ACC112 (cell line): ENCODE measurements at regions not wholly inside any gene's neighbourhood (a gene's known extent, or its start where the extent isn't known, plus 50 kb on each side); places are given as distances from the start of the nearest gene placed in this dataset.
"Not testable (repeated sequence)": the region's sequence is repeated elsewhere in the genome, so short reads cannot be mapped to it uniquely, and the experiment has no call there.

Experiments
- H2AFZ ChIP-seq: fragments of 200-600 bp; sonication (generic); one replicate; pipeline ENCODE4 v1.6.0; 2017; ENCODE audit warnings: antibody characterized with exemption, low read length; ENCODE audit not compliant: unreplicated experiment
- H3K27ac ChIP-seq: fragments of 200-600 bp; sonication (generic); 2 replicates; pipeline ENCODE4 v1.5.1; 2014; ENCODE audit warnings: low read depth, mild to moderate bottlenecking, antibody characterized with exemption, low read length, moderate library complexity
- H3K27me3 ChIP-seq: fragments of 200-600 bp; sonication (generic); 2 replicates; pipeline ENCODE4 v1.6.1; 2014; ENCODE audit warnings: mild to moderate bottlenecking, antibody characterized with exemption, low read length, moderate library complexity, mixed read lengths; ENCODE audit not compliant: insufficient read depth
- H3K36me3 ChIP-seq: fragments of 200-600 bp; sonication (generic); 2 replicates; pipeline ENCODE4 v1.6.1; 2016; ENCODE audit warnings: mild to moderate bottlenecking, antibody characterized with exemption, low read length, moderate library complexity, mixed read lengths; ENCODE audit not compliant: insufficient read depth
- H3K4me1 ChIP-seq: fragments of 200-600 bp; sonication (generic); one replicate; pipeline ENCODE4 v1.6.1; 2016; ENCODE audit warnings: low read length, mixed read lengths; ENCODE audit not compliant: insufficient read depth, unreplicated experiment, control insufficient read depth
- H3K4me3 ChIP-seq: fragments of 200-600 bp; sonication (generic); 2 replicates; pipeline ENCODE4 v1.5.1; 2014; ENCODE audit warnings: mild to moderate bottlenecking, low read depth, low read length
- H3K79me2 ChIP-seq: fragments of 200-600 bp; sonication (generic); one replicate; pipeline ENCODE4 v1.6.0; 2016; ENCODE audit warnings: low read length; ENCODE audit not compliant: control insufficient read depth, unreplicated experiment, insufficient read depth

DNA sequence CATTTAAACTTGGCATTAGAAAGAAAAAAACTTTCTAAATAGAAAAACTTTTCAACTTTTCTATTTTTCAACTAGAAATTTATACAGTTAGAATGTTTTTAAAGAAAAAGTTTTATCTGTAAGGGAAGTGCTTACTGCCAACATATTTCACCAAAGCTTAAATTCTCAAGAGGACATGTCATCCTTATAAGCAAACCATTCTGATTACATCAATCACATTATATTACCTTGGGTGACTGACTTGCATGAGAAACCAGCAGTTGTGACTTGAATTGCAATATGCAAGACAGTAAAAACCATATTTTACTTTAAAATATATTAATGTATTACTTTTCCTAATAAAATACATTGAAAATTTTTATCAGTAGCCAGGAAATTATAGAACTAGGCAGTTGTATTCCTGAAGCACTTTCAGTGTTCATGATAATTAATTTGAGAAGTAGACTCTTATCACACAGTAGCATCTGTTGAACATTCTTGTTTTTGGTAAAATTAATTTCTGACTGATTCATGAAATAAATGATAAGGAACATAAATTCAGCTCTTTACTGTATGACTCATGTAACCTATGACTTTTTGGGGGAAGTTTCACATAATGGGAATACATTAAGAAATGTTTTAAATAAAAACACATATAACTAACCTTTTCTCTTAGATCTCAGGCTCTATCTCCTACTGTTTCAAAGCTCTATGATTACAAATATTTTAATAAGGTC lies 345.0 kb upstream of the CCDC179 start:
- Histone ChIP-seq H2AFZ (no peak overlapping the region), H3K36me3 (no peaks in the 10 kb centered on the region), H3K79me2 (no peaks in the 10 kb centered on the region), H3K27ac (peak overlapping the region; percentile 72), H3K4me1 (peaks cover 28% of the 10 kb centered on the region), H3K27me3 (no peaks in the 10 kb centered on the region), H3K4me3 (peak overlapping the region; percentile 44; the same call in 1 of the 2 replicates)

DNA sequence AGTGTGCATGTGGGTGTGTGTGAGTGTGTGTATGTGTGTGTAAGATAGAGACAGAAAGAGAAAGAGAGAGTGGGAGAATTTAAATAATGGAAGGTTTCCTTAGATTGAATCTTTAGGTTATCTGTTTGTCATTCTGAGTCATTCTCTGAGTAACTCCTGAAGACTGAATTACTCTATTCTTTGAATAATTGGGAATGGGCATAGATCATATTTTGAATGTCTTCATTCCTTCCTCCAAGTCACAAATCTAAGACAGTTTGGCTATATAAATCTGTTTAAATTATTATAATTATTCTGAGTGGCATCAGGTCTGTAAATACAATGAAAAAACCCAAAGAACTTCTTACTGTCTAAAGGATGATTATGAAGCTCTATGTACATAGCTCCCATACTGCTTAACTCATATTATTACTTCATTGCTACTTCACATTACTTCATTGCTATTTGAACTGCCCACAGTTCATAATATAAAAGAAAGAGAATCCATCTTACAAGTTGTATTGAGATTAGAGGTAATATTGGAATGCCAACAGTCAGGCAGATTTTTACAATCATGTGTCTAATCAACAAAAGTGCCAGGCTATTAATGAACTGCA lies 346.6 kb upstream of the CCDC179 start:
- H2AFZ ChIP-seq: no peak overlapping the region

DNA sequence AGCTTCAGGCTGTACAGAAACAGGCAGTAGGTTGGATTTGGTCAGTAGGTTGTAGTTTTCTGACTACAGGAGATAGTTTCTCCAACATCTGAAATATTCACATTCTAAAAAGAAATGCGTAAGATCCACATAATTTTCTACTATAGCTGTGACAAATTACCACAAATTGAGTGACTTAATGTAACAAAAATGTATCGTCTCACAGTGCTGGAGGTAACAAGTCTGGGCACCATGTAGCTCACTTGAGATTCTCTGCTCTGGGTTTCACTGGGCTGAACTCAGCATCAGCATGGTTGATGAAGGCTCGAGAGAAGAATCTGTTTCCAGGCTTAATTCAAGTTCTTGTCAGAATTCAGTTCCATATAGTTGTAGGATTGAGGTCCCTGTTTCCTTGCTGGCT lies 350.9 kb upstream of the CCDC179 start:
- Histone ChIP-seq H3K4me1 (peaks cover 11% of the 10 kb centered on the region), H3K4me3 (no peak overlapping the region), H3K27ac (no peak overlapping the region), H3K36me3 (no peaks in the 10 kb centered on the region), H2AFZ (no peak overlapping the region), H3K27me3 (no peaks in the 10 kb centered on the region), H3K79me2 (no peaks in the 10 kb centered on the region)

More for the DNA sequence above, 346.6 kb upstream of the CCDC179 start:
- no peaks in the 10 kb centered on the region for H3K27me3 ChIP-seq
- H3K79me2 ChIP-seq: no peaks in the 10 kb centered on the region
- peaks cover 28% of the 10 kb centered on the region for H3K4me1 ChIP-seq
- H3K27ac ChIP-seq: peak overlapping the region; percentile 60
- no peaks in the 10 kb centered on the region for H3K36me3 ChIP-seq
- peak overlapping the region; percentile 37; the same call in 1 of the 2 replicates for H3K4me3 ChIP-seq

DNA sequence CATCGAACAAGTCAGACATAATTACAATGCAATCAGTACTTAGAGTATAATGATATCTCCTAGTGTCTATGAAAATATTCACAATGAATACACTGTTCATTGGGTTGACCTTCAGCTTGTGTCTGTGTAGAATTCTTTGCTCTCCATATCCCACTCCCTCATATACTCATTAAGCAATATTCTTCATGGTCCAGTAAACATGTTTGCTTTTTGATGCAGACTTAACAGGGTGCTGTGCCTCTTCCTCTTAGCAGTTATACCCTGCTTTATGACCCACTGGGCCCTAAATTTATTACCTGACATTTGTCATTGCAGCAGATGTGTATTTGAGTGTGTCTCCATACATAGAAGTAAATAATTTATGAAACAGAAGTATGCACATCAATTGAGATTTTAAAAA lies 352.5 kb upstream of the CCDC179 start:
- no peaks in the 10 kb centered on the region for H3K27me3 ChIP-seq
- H3K4me3 ChIP-seq: no peak overlapping the region
- H3K36me3 ChIP-seq: no peaks in the 10 kb centered on the region
- H3K79me2 ChIP-seq: no peaks in the 10 kb centered on the region
- no peak overlapping the region for H3K27ac ChIP-seq
- no peak overlapping the region for H2AFZ ChIP-seq
- H3K4me1 ChIP-seq: no peaks in the 10 kb centered on the region

- H3K36me3 ChIP-seq: no peaks in the 10 kb centered on the region
- H2AFZ ChIP-seq: no peak overlapping the region
- H3K4me1 ChIP-seq: no peaks in the 10 kb centered on the region
- H3K79me2 ChIP-seq: no peaks in the 10 kb centered on the region
- H3K4me3 ChIP-seq: no peak overlapping the region
- H3K27me3 ChIP-seq: no peaks in the 10 kb centered on the region
- no peak overlapping the region for H3K27ac ChIP-seq
These were observed 356.8 kb upstream of the CCDC179 start for GRCh38 chr11:23217072-23217471.

- not testable (repeated sequence) for H3K4me1 ChIP-seq, H3K27ac ChIP-seq, H3K4me3 ChIP-seq, H3K27me3 ChIP-seq, H3K36me3 ChIP-seq, H3K79me2 ChIP-seq, H2AFZ ChIP-seq
These were observed 359.8 kb upstream of the CCDC179 start for GRCh38 chr11:23220086-23220485.

DNA sequence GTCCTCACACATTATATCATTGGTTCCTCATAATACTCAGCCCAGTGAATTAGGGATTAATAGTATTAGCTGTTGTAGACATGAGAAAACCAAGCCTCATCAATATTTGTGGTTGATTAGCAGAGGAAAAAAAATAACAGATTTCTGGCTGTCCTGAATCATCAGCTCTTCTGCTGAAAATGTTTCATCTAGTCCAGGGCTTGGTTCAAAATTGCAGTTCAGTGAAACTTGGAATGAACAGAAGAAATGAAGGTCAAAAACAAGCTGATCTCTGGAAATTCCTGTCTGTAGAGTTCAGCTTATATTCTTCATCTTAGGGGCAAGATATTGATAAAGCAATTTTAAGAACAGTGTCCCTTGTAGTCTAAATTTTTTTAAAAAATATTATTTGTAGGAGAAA lies 361.1 kb upstream of the CCDC179 start:
- Histone ChIP-seq H3K79me2 (no peaks in the 10 kb centered on the region), H3K4me3 (no peak overlapping the region), H2AFZ (no peak overlapping the region), H3K36me3 (no peaks in the 10 kb centered on the region), H3K4me1 (no peaks in the 10 kb centered on the region), H3K27ac (no peak overlapping the region), H3K27me3 (no peaks in the 10 kb centered on the region)

DNA sequence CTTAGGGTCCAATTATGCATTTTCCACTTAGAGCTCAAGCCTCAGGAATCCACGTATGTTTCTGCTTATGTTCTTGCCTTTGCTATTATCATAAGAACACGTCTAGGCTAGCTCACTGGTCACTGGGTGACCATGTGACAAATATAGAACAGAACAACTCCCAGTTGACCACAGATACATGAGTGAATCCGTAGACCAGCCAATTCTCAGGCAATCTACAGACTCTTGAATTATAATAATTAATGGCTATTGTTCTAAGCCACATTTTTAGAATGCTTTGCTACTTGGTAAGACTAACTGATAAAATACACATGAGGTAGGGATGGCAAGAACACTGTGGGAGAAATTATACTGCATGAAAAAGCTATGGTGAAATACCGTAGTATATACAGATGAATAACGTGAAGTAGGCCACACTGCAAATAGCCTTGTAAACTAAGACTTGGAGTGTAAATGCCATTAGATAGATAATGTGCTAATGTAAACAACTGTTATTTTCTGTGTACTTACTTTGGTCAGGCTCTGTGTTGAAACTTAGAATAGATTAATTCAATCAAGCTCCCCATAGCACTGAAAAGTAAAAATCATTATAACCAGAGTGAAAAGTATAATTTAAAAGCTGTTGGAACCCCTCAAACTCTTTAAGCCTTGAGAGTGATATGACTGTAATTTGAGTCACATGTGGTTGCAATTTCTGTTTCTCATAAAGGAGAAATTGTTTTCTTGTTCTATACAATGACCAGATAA lies 366.2 kb upstream of the CCDC179 start:
- Histone ChIP-seq H3K27ac (no peak overlapping the region), H3K27me3 (peaks cover 19% of the 10 kb centered on the region; the same call in 1 of the 2 replicates), H3K4me1 (no peaks in the 10 kb centered on the region), H3K36me3 (no peaks in the 10 kb centered on the region), H3K4me3 (no peak overlapping the region), H3K79me2 (no peaks in the 10 kb centered on the region), H2AFZ (no peak overlapping the region)

GRCh38 chr11:23227078-23227445 lies 366.8 kb upstream of the CCDC179 start:
- H3K36me3 ChIP-seq: no peaks in the 10 kb centered on the region
- peaks cover 19% of the 10 kb centered on the region; the same call in 1 of the 2 replicates for H3K27me3 ChIP-seq
- peaks cover under 1% of the 10 kb centered on the region for H3K4me1 ChIP-seq
- H2AFZ ChIP-seq: no peak overlapping the region
- H3K4me3 ChIP-seq: no peak overlapping the region
- no peaks in the 10 kb centered on the region for H3K79me2 ChIP-seq
- no peak overlapping the region for H3K27ac ChIP-seq

GRCh38 chr11:23232652-23233051 lies 372.4 kb upstream of the CCDC179 start:
- H3K4me3 ChIP-seq: no peak overlapping the region; the same call in 1 of the 2 replicates

More at GRCh38 chr11:23232652-23233051, 372.4 kb upstream of the CCDC179 start:
- Histone ChIP-seq H3K27ac (peak overlapping the region; percentile 59), H2AFZ (no peak overlapping the region), H3K36me3 (no peaks in the 10 kb centered on the region), H3K79me2 (no peaks in the 10 kb centered on the region), H3K27me3 (peaks cover 19% of the 10 kb centered on the region; the same call in 1 of the 2 replicates), H3K4me1 (peaks cover 12% of the 10 kb centered on the region)
